ENCODE measurements at regions not wholly inside any gene's neighbourhood (a gene's known extent, or its start where the extent isn't known, plus 50 kb on each side); places are given as distances from the start of the nearest gene placed in this dataset.
"Not testable (repeated sequence)": the region's sequence is repeated elsewhere in the genome, so short reads cannot be mapped to it uniquely, and the experiment has no call there.

DNA sequence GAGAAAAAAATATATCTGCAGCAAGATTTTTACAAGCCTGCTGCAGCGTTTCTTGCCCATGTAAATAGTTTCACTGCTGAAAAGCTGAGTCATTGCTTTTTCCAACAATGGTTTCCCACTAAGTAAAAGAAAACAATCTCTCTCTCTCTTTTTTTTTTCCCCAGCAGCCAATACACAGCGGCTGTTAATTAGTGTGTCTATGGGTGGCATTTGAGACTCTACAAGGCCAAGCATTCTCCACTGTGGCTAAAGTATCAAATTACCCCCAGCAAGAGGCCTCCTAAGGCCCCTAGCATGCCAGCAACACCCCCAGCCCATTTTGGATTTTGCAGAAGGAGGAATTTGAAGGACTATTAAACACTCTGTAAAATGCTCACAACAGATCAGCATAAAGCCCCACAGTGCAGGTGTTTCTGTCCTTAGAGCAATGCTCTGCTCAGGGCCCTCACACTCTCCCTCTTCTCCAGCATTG, 837.4 kb downstream of the TRIML1 start:
- intact Hi-C loops (cut with micrococcal nuclease), result loop anchor here (10.0 kb wide), 1 partner anchor 228 kb away; no protein-coding TSS in a partner anchor
- TF ChIP-seq, protein P1, sequence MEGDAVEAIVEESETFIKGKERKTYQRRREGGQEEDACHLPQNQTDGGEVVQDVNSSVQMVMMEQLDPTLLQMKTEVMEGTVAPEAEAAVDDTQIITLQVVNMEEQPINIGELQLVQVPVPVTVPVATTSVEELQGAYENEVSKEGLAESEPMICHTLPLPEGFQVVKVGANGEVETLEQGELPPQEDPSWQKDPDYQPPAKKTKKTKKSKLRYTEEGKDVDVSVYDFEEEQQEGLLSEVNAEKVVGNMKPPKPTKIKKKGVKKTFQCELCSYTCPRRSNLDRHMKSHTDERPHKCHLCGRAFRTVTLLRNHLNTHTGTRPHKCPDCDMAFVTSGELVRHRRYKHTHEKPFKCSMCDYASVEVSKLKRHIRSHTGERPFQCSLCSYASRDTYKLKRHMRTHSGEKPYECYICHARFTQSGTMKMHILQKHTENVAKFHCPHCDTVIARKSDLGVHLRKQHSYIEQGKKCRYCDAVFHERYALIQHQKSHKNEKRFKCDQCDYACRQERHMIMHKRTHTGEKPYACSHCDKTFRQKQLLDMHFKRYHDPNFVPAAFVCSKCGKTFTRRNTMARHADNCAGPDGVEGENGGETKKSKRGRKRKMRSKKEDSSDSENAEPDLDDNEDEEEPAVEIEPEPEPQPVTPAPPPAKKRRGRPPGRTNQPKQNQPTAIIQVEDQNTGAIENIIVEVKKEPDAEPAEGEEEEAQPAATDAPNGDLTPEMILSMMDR (IDR thresholded peaks at IDR 0.05 in 2 of 3, conservative IDR thresholded peaks at IDR 0.05 in 1 of 3; ENCODE audit: borderline replicate concordance in 1 of 3, insufficient read depth in 1 of 3, low read depth in 2 of 3, low read length in 2 of 3), result no peak
- TF ChIP-seq CEBPB (IDR thresholded peaks at IDR 0.05; ENCODE audit: low read depth), result no peak
- TF ChIP-seq, protein P2, sequence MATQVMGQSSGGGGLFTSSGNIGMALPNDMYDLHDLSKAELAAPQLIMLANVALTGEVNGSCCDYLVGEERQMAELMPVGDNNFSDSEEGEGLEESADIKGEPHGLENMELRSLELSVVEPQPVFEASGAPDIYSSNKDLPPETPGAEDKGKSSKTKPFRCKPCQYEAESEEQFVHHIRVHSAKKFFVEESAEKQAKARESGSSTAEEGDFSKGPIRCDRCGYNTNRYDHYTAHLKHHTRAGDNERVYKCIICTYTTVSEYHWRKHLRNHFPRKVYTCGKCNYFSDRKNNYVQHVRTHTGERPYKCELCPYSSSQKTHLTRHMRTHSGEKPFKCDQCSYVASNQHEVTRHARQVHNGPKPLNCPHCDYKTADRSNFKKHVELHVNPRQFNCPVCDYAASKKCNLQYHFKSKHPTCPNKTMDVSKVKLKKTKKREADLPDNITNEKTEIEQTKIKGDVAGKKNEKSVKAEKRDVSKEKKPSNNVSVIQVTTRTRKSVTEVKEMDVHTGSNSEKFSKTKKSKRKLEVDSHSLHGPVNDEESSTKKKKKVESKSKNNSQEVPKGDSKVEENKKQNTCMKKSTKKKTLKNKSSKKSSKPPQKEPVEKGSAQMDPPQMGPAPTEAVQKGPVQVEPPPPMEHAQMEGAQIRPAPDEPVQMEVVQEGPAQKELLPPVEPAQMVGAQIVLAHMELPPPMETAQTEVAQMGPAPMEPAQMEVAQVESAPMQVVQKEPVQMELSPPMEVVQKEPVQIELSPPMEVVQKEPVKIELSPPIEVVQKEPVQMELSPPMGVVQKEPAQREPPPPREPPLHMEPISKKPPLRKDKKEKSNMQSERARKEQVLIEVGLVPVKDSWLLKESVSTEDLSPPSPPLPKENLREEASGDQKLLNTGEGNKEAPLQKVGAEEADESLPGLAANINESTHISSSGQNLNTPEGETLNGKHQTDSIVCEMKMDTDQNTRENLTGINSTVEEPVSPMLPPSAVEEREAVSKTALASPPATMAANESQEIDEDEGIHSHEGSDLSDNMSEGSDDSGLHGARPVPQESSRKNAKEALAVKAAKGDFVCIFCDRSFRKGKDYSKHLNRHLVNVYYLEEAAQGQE (IDR thresholded peaks at IDR 0.05; ENCODE audit: low read depth), result no peak
- TF ChIP-seq ZNF274 (IDR thresholded peaks at IDR 0.05; ENCODE audit: low read depth, low read length), result no peak
- TF ChIP-seq POLR2A (IDR thresholded peaks at IDR 0.05; ENCODE audit: borderline replicate concordance, extremely low read depth, insufficient read depth, insufficient read length), result no peak
- TF ChIP-seq EGR1 (IDR thresholded peaks at IDR 0.05; ENCODE audit: low read depth), result no peak
- TF ChIP-seq SRF (IDR thresholded peaks at IDR 0.05; ENCODE audit: low read depth), result no peak
- TF ChIP-seq, protein P3, sequence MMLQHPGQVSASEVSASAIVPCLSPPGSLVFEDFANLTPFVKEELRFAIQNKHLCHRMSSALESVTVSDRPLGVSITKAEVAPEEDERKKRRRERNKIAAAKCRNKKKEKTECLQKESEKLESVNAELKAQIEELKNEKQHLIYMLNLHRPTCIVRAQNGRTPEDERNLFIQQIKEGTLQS (IDR thresholded peaks at IDR 0.05), result no peak
- TF ChIP-seq JUND (IDR thresholded peaks at IDR 0.05), result no peak
- no peak for TF ChIP-seq EZH2 (IDR thresholded peaks at IDR 0.05)
- TF ChIP-seq ZFX (IDR thresholded peaks at IDR 0.05), result no peak

DNA sequence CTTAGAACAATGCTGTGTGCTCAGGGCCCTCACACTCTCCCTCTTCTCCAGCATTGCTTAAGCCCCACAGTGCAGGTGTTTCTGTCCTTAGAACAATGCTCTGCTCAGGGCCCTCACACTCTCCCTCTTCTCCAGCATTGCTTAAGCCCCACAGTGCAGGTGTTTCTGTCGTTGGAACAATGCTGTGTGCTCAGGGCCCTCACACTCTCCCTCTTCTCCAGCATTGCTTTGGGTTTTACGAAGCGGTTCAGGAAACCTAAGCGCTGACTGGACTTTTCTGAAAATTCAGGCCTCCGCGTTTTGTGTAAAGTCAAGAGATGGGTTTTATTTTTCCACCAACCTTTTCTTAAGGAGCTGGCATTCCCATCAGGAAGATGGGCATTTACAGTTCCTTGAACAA, 838.0 kb downstream of the TRIML1 start:
- CTCF ChIA-PET; H3K4me1 ChIP-seq (ENCODE audit: control insufficient read depth in 1 of 2, insufficient read depth in 2 of 2, low read length in 2 of 2); ATAC-seq; H3K79me2 ChIP-seq (ENCODE audit: insufficient read depth, low read length); H3K9me2 ChIP-seq (ENCODE audit: insufficient read depth); H3K9me3 ChIP-seq (ENCODE audit: control insufficient read depth in 1 of 2, insufficient read depth in 1 of 2, low read depth in 1 of 2, low read length in 2 of 2); H3K4me2 ChIP-seq (ENCODE audit: low read length); BruUV-seq (replicated peaks); DNase-seq (ENCODE audit: low read depth, low spot score); H3K9ac ChIP-seq (ENCODE audit: low read length); H3K36me3 ChIP-seq (ENCODE audit: control insufficient read depth in 1 of 2, insufficient read depth in 2 of 2, low read length in 2 of 2); H3K4me3 ChIP-seq (replicated peaks in 1 of 2; ENCODE audit: low read depth in 1 of 2, low read length in 2 of 2); RAD21 ChIA-PET (ENCODE audit: low non-redundant PET in 1 of 2, low total read pairs in 2 of 2, uncharacterized antibody in 2 of 2, unreplicated experiment in 2 of 2); H3K27ac ChIP-seq (ENCODE audit: low read depth, low read length); H3K27me3 ChIP-seq (ENCODE audit: insufficient read depth, low read length); POLR2A ChIA-PET; H2AFZ ChIP-seq (ENCODE audit: low read depth, low read length, poor library complexity, severe bottlenecking); H4K20me1 ChIP-seq (ENCODE audit: insufficient read depth): not testable (repeated sequence)
- intact Hi-C loops (cut with micrococcal nuclease), result loop anchor here (10.0 kb wide), 1 partner anchor 228 kb away; no protein-coding TSS in a partner anchor

More for the DNA sequence above, 837.4 kb downstream of the TRIML1 start:
- BruUV-seq (replicated peaks), result no TSS peak
- H3K79me2 ChIP-seq (ENCODE audit: insufficient read depth, low read length), result no peaks in the 10 kb centered on the region
- H3K27me3 ChIP-seq (ENCODE audit: insufficient read depth, low read length), result no peaks in the 10 kb centered on the region
- H3K4me2 ChIP-seq (ENCODE audit: low read length), result no peak overlapping the region
- ATAC-seq, result no peak
- H3K36me3 ChIP-seq (ENCODE audit: control insufficient read depth in 1 of 2, insufficient read depth in 2 of 2, low read length in 2 of 2), result no peaks in the 10 kb centered on the region
- H3K9me3 ChIP-seq (ENCODE audit: control insufficient read depth in 1 of 2, insufficient read depth in 1 of 2, low read depth in 1 of 2, low read length in 2 of 2), result no peaks in the 10 kb centered on the region
- POLR2A ChIA-PET, result no interaction called here
- no peak for DNase-seq (ENCODE audit: low read depth, low spot score)
- no peaks in the 10 kb centered on the region for H3K9me2 ChIP-seq (ENCODE audit: insufficient read depth)
- no peak overlapping the region for H2AFZ ChIP-seq (ENCODE audit: low read depth, low read length, poor library complexity, severe bottlenecking)
- H3K9ac ChIP-seq (ENCODE audit: low read length), result no peak overlapping the region
- CTCF ChIA-PET, result no interaction called here
- H3K4me3 ChIP-seq (replicated peaks in 1 of 2; ENCODE audit: low read depth in 1 of 2, low read length in 2 of 2), result no peak overlapping the region
- peaks cover 0 to 3% of the 10 kb centered on the region in 2 experiments; a peak in 1 of 4 replicates for H3K4me1 ChIP-seq (ENCODE audit: control insufficient read depth in 1 of 2, insufficient read depth in 2 of 2, low read length in 2 of 2)
- no peak overlapping the region for H3K27ac ChIP-seq (ENCODE audit: low read depth, low read length)
- H4K20me1 ChIP-seq (ENCODE audit: insufficient read depth), result no peaks in the 10 kb centered on the region
- RAD21 ChIA-PET (ENCODE audit: low non-redundant PET in 1 of 2, low total read pairs in 2 of 2, uncharacterized antibody in 2 of 2, unreplicated experiment in 2 of 2), result no interaction called here
